PFSK-1 (cell line): ENCODE measurements at regions not wholly inside any gene's neighbourhood (a gene's known extent, or its start where the extent isn't known, plus 50 kb on each side); places are given as distances from the start of the nearest gene placed in this dataset.

ENCODE experiments used
- FOXP2 ChIP-seq: optimal IDR thresholded peaks from 2 replicates; pipeline ENCODE3; 2011; ENCODE audit warnings: borderline replicate concordance, control low read depth, inconsistent platforms; ENCODE audit not compliant: insufficient read depth; ENCODE audit errors: extremely low read length, extremely low read depth
- POLR2AphosphoS5 ChIP-seq: IDR thresholded peaks from 2 replicates; pipeline ENCODE4 v1.6.1; 2012; ENCODE audit warnings: low read depth, mild to moderate bottlenecking, control low read depth, low read length, moderate library complexity
- SIN3A ChIP-seq: IDR thresholded peaks from 2 replicates; pipeline ENCODE4 v1.6.1; 2012; ENCODE audit warnings: mild to moderate bottlenecking, low read length, moderate library complexity, borderline replicate concordance; ENCODE audit not compliant: insufficient read depth
- TAF1 ChIP-seq: IDR thresholded peaks from 2 replicates; pipeline ENCODE4 v1.6.1; 2012; ENCODE audit warnings: low read length, control low read depth, borderline replicate concordance; ENCODE audit not compliant: insufficient read depth
- TF ChIP-seq, protein P1 (sequence below), 2 experiments: IDR thresholded peaks; 2 replicates each; pipeline versions ENCODE4 v1.6.1 to v1.8.0; 2011 to 2012; ENCODE audit warnings: low read depth in 2 of 2, low read length in 2 of 2, control low read depth in 1 of 2, inconsistent platforms in 1 of 2, mild to moderate bottlenecking in 1 of 2, moderate library complexity in 1 of 2; ENCODE audit not compliant: insufficient read depth in 1 of 2

DNA sequence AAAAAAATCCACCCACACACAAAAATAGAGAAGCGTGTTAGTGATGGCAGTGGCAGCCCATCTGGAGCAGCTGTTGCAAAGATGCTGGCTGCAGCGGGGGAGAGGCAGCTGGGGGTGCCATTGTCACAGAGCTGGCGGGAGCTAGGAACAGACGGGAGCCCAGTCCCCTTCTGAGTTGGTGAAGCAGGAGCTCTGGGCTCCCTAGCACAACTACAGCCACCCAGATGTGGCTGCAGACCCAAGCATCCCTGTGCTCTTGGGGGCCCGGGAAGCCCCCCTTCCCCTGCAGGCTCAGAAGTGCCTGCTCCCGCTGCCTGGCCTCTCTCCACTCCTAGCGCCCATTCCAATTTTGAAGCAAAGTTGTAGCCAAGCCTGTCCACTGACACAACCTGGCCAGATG, 366.6 kb upstream of the MC4R start:
- TF ChIP-seq POLR2AphosphoS5 (no peak), SIN3A (no peak), FOXP2 (no peak), TAF1 (no peak)
- TF ChIP-seq, protein P1, sequence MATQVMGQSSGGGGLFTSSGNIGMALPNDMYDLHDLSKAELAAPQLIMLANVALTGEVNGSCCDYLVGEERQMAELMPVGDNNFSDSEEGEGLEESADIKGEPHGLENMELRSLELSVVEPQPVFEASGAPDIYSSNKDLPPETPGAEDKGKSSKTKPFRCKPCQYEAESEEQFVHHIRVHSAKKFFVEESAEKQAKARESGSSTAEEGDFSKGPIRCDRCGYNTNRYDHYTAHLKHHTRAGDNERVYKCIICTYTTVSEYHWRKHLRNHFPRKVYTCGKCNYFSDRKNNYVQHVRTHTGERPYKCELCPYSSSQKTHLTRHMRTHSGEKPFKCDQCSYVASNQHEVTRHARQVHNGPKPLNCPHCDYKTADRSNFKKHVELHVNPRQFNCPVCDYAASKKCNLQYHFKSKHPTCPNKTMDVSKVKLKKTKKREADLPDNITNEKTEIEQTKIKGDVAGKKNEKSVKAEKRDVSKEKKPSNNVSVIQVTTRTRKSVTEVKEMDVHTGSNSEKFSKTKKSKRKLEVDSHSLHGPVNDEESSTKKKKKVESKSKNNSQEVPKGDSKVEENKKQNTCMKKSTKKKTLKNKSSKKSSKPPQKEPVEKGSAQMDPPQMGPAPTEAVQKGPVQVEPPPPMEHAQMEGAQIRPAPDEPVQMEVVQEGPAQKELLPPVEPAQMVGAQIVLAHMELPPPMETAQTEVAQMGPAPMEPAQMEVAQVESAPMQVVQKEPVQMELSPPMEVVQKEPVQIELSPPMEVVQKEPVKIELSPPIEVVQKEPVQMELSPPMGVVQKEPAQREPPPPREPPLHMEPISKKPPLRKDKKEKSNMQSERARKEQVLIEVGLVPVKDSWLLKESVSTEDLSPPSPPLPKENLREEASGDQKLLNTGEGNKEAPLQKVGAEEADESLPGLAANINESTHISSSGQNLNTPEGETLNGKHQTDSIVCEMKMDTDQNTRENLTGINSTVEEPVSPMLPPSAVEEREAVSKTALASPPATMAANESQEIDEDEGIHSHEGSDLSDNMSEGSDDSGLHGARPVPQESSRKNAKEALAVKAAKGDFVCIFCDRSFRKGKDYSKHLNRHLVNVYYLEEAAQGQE (IDR thresholded peaks at IDR 0.05; ENCODE audit: insufficient read depth in 1 of 2, low read depth in 2 of 2, low read length in 2 of 2), result no peak
